ENCODE measurements at regions not wholly inside any gene's neighbourhood (a gene's known extent, or its start where the extent isn't known, plus 50 kb on each side); places are given as distances from the start of the nearest gene placed in this dataset.

DNA sequence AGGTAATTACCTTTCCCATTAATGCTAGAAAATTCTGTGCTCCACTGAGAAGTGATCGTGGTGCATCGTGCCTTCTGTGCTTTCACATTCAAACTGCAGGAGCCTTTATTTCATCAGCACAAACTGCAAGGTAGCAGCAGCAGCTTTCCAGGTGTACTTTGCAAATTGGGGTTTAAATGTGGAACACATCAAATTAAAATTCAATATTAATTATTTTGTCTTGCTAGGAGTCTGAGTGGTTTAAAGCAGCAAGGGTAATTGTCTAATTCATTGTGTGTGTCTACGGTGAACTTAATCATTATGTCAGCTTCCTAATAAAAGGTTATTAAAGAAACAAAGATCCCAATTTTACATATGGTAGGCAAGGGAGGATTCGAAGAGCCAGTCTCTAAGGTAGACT, 180.8 kb upstream of the ATP5MC3 start:
- Histone ChIP-seq H3K4me2 (ENCODE audit: low read length) (no peak overlapping the region), H3K9me2 (ENCODE audit: low read depth, low read length) (no peaks in the 10 kb centered on the region), H3K27ac (ENCODE audit: low read depth, low read length, poor library complexity, severe bottlenecking) (no peak overlapping the region), H3K27me3 (ENCODE audit: insufficient read depth, low read length) (no peaks in the 10 kb centered on the region), H3K4me1 (ENCODE audit: insufficient read depth, low read length, severe bottlenecking) (no peaks in the 10 kb centered on the region), H3K9me3 (ENCODE audit: low read length) (no peaks in the 10 kb centered on the region), H3K36me3 (ENCODE audit: insufficient read depth, low read length) (no peaks in the 10 kb centered on the region), H3K9ac (ENCODE audit: low read length) (no peak overlapping the region), H4K20me1 (ENCODE audit: insufficient read depth, low read length) (no peaks in the 10 kb centered on the region), H3K4me3 (ENCODE audit: low read depth, low read length, poor library complexity, severe bottlenecking) (no peak overlapping the region), H2AFZ (ENCODE audit: low read length) (no peak overlapping the region), H3K79me2 (ENCODE audit: insufficient read depth, low read length) (no peaks in the 10 kb centered on the region), H3F3A (ENCODE audit: insufficient read depth, low read length) (no peaks in the 10 kb centered on the region)
- TF ChIP-seq EZH2 (IDR thresholded peaks at IDR 0.05; ENCODE audit: borderline replicate concordance, low read length), result no peak
- TF ChIP-seq, protein P1, sequence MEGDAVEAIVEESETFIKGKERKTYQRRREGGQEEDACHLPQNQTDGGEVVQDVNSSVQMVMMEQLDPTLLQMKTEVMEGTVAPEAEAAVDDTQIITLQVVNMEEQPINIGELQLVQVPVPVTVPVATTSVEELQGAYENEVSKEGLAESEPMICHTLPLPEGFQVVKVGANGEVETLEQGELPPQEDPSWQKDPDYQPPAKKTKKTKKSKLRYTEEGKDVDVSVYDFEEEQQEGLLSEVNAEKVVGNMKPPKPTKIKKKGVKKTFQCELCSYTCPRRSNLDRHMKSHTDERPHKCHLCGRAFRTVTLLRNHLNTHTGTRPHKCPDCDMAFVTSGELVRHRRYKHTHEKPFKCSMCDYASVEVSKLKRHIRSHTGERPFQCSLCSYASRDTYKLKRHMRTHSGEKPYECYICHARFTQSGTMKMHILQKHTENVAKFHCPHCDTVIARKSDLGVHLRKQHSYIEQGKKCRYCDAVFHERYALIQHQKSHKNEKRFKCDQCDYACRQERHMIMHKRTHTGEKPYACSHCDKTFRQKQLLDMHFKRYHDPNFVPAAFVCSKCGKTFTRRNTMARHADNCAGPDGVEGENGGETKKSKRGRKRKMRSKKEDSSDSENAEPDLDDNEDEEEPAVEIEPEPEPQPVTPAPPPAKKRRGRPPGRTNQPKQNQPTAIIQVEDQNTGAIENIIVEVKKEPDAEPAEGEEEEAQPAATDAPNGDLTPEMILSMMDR (IDR thresholded peaks at IDR 0.05; ENCODE audit: low read length), result no peak

DNA sequence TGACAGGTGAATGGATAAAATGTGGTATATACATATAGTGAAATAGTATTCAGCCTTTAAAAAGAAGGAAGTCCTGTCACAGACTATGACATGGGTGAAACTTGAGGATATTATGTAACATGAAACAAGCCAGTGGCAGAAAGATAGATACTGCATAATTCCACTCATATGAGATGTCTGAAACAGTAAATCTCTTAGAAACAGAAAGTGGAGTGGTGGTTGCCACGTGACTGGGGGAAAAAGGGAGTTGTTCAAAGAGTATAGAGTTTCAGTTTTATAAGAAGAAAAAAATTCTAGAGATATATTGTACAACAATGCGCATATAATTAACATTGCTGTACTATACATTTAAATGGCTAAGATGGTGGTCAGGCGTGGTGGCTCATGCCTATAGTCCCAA, 178.2 kb upstream of the ATP5MC3 start:
- no peaks in the 10 kb centered on the region for H3K36me3 ChIP-seq (ENCODE audit: insufficient read depth, low read length)
- H3K79me2 ChIP-seq (ENCODE audit: insufficient read depth, low read length), result no peaks in the 10 kb centered on the region
- H4K20me1 ChIP-seq (ENCODE audit: insufficient read depth, low read length), result no peaks in the 10 kb centered on the region
- H3K4me1 ChIP-seq (ENCODE audit: insufficient read depth, low read length, severe bottlenecking), result no peaks in the 10 kb centered on the region
- no peaks in the 10 kb centered on the region for H3F3A ChIP-seq (ENCODE audit: insufficient read depth, low read length)
- no peak overlapping the region for H3K4me2 ChIP-seq (ENCODE audit: low read length)
- H3K9me2 ChIP-seq (ENCODE audit: low read depth, low read length), result no peaks in the 10 kb centered on the region
- no peak overlapping the region for H3K27ac ChIP-seq (ENCODE audit: low read depth, low read length, poor library complexity, severe bottlenecking)
- H3K27me3 ChIP-seq (ENCODE audit: insufficient read depth, low read length), result no peaks in the 10 kb centered on the region
- TF ChIP-seq, protein P1 (IDR thresholded peaks at IDR 0.05; ENCODE audit: low read length), result no peak
- no peak for TF ChIP-seq EZH2 (IDR thresholded peaks at IDR 0.05; ENCODE audit: borderline replicate concordance, low read length)
- H2AFZ ChIP-seq (ENCODE audit: low read length), result no peak overlapping the region
- no peaks in the 10 kb centered on the region for H3K9me3 ChIP-seq (ENCODE audit: low read length)
- H3K9ac ChIP-seq (ENCODE audit: low read length), result no peak overlapping the region
- H3K4me3 ChIP-seq (ENCODE audit: low read depth, low read length, poor library complexity, severe bottlenecking), result no peak overlapping the region

DNA sequence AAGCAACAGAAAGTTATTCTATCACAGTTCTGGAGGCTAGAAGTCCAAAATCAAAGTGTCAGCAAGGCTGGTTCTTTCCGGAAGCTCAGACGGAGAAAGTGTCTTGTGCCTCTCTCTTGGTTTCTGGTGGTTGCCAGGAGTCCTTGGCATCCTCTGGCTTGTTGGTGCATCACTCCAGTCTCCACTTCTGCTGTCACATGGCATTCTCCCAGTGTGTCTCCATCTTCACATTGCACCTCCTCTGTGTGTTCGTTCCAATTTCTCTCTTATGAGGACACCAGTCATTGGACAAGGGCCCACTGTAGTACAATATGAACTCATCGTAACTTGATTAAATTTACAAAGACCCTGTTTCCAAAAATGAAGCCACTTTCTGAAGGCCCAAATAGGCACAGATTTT, 175.4 kb upstream of the ATP5MC3 start:
- Histone ChIP-seq H3K27ac (ENCODE audit: low read depth, low read length, poor library complexity, severe bottlenecking) (no peak overlapping the region), H3K9ac (ENCODE audit: low read length) (no peak overlapping the region), H3K4me2 (ENCODE audit: low read length) (no peak overlapping the region)

More for the DNA sequence above, 175.4 kb upstream of the ATP5MC3 start:
- no peaks in the 10 kb centered on the region for H3K9me3 ChIP-seq (ENCODE audit: low read length)
- no peaks in the 10 kb centered on the region for H4K20me1 ChIP-seq (ENCODE audit: insufficient read depth, low read length)
- H3F3A ChIP-seq (ENCODE audit: insufficient read depth, low read length), result no peaks in the 10 kb centered on the region
- no peaks in the 10 kb centered on the region for H3K4me1 ChIP-seq (ENCODE audit: insufficient read depth, low read length, severe bottlenecking)
- no peaks in the 10 kb centered on the region for H3K79me2 ChIP-seq (ENCODE audit: insufficient read depth, low read length)
- no peak overlapping the region for H2AFZ ChIP-seq (ENCODE audit: low read length)
- H3K27me3 ChIP-seq (ENCODE audit: insufficient read depth, low read length), result no peaks in the 10 kb centered on the region
- no peaks in the 10 kb centered on the region for H3K36me3 ChIP-seq (ENCODE audit: insufficient read depth, low read length)
- no peak overlapping the region for H3K4me3 ChIP-seq (ENCODE audit: low read depth, low read length, poor library complexity, severe bottlenecking)
- TF ChIP-seq, protein P1 (IDR thresholded peaks at IDR 0.05; ENCODE audit: low read length), result no peak
- no peak for TF ChIP-seq EZH2 (IDR thresholded peaks at IDR 0.05; ENCODE audit: borderline replicate concordance, low read length)
- no peaks in the 10 kb centered on the region for H3K9me2 ChIP-seq (ENCODE audit: low read depth, low read length)
